Chondrocyte (in vitro differentiated cells): ENCODE measurements at regions not wholly inside any gene's neighbourhood (a gene's known extent, or its start where the extent isn't known, plus 50 kb on each side); places are given as distances from the start of the nearest gene placed in this dataset.

ENCODE experiments used
- DNase-seq: peaks from one replicate; pipeline ENCODE4 v3.0.0; 2021; ENCODE audit warnings: mixed read lengths, low spot score
- H3K27ac Mint-ChIP-seq: one replicate; pipeline ENCODE4 v1.8.0; 2021; ENCODE audit warnings: mild to moderate bottlenecking, moderate library complexity, mixed read lengths; ENCODE audit not compliant: unreplicated experiment
- H3K27me3 Mint-ChIP-seq: 2 replicates; pipeline ENCODE4 v1.8.0; 2021; ENCODE audit warnings: low read depth, mixed read lengths
- H3K36me3 Mint-ChIP-seq: 2 replicates; pipeline ENCODE4 v1.8.0; 2021; ENCODE audit warnings: low read depth, mixed read lengths
- H3K4me1 Mint-ChIP-seq: 2 replicates; pipeline ENCODE4 v1.8.0; 2021; ENCODE audit warnings: low read depth, mild to moderate bottlenecking, mixed read lengths
- H3K4me3 Mint-ChIP-seq: one replicate; pipeline ENCODE4 v1.8.0; 2021; ENCODE audit warnings: mild to moderate bottlenecking, moderate library complexity, mixed read lengths; ENCODE audit not compliant: unreplicated experiment
- H3K9me3 Mint-ChIP-seq: 2 replicates; pipeline ENCODE4 v1.8.0; 2021; ENCODE audit warnings: low read depth, mixed read lengths
- TF ChIP-seq, protein P1 (sequence below): fragments of 200-600 bp; sonication (generic); IDR thresholded peaks from 2 replicates; pipeline ENCODE4 v1.5.0; 2021; ENCODE audit warnings: antibody characterized with exemption, mild to moderate bottlenecking, moderate library complexity

DNA sequence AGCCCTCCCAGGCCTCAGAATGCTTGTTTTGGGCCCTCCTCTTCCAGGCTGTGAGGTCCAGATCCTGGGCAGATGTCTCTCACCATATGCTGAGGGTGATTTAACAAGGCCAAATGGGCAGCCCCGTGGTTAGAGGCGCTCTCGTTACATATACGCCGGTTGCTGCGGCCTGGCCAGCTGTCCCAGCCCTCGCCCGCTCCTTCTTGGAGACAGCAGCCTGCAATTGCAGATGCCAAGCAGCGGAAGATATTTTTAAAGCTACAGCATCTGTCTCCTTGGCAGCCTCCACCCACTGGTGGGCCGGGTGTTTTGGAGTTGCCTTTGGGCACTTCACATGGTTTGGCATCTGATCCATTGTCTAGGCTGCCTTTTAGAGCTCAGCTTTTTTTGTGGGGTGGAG lies 178.8 kb upstream of the NFIA start:
- no peaks in the 10 kb centered on the region for H3K36me3 Mint-ChIP-seq
- TF ChIP-seq, protein P1, sequence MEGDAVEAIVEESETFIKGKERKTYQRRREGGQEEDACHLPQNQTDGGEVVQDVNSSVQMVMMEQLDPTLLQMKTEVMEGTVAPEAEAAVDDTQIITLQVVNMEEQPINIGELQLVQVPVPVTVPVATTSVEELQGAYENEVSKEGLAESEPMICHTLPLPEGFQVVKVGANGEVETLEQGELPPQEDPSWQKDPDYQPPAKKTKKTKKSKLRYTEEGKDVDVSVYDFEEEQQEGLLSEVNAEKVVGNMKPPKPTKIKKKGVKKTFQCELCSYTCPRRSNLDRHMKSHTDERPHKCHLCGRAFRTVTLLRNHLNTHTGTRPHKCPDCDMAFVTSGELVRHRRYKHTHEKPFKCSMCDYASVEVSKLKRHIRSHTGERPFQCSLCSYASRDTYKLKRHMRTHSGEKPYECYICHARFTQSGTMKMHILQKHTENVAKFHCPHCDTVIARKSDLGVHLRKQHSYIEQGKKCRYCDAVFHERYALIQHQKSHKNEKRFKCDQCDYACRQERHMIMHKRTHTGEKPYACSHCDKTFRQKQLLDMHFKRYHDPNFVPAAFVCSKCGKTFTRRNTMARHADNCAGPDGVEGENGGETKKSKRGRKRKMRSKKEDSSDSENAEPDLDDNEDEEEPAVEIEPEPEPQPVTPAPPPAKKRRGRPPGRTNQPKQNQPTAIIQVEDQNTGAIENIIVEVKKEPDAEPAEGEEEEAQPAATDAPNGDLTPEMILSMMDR = peak; percentile 18
- DNase-seq = no peak
- no peaks in the 10 kb centered on the region for H3K27me3 Mint-ChIP-seq
- peak overlapping the region; percentile 34 for H3K4me3 Mint-ChIP-seq
- no peaks in the 10 kb centered on the region for H3K9me3 Mint-ChIP-seq
- peak overlapping the region; percentile 94 for H3K27ac Mint-ChIP-seq
- H3K4me1 Mint-ChIP-seq = peaks cover 31% of the 10 kb centered on the region

DNA sequence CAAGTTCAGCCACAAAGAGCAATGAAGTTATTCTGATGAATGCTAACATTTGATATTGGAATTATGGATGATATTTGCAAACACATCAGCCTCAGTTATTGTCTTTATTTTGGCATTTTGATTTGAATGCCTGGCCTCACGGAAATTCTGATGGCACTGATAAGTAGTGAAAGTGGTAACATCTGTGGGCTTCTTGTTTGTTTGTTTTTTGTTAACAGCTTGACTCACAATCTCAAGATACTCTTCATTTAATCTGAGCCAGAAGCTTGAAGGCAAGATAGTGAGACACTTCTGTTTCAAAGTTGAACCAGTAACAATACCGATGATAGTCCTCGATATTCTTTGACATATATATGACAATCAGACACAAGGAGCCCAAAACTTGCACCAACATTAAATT lies 182.9 kb upstream of the NFIA start:
- Mint-ChIP-seq H3K27me3 (no peaks in the 10 kb centered on the region), H3K9me3 (no peaks in the 10 kb centered on the region), H3K27ac (no peak overlapping the region), H3K4me1 (peaks cover 40% of the 10 kb centered on the region), H3K4me3 (no peak overlapping the region), H3K36me3 (peaks cover 1% of the 10 kb centered on the region)
- DNase-seq = no peak
- TF ChIP-seq, protein P1 = no peak

GRCh38 chr1:60898987-60899386 lies 183.4 kb upstream of the NFIA start:
- Mint-ChIP-seq H3K27me3 (no peaks in the 10 kb centered on the region), H3K4me1 (peaks cover 40% of the 10 kb centered on the region), H3K27ac (no peak overlapping the region), H3K9me3 (no peaks in the 10 kb centered on the region), H3K4me3 (no peak overlapping the region), H3K36me3 (peaks cover 1% of the 10 kb centered on the region)
- TF ChIP-seq, protein P1 = no peak
- DNase-seq = no peak

DNA sequence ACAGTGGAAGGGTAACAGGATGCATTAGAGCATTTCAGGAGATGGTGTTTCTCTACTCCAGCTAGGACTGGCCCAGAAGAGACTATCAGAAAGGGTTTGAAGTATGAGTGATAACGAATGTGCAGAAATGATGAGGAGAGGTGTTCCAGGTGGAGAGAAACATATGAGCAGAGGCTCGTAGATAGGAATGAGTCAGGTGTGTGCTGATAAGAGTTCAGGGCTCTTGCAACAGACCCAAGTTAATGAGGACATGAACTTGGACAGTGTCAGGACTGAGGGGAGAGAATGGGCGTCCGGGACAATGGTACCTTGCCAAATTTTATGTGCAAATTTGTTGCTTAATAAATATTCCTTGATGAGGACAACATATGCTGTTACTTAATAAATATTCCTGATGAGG lies 183.9 kb upstream of the NFIA start:
- no peak overlapping the region for H3K27ac Mint-ChIP-seq
- no peak overlapping the region for H3K4me3 Mint-ChIP-seq
- TF ChIP-seq, protein P1 = no peak

DNA sequence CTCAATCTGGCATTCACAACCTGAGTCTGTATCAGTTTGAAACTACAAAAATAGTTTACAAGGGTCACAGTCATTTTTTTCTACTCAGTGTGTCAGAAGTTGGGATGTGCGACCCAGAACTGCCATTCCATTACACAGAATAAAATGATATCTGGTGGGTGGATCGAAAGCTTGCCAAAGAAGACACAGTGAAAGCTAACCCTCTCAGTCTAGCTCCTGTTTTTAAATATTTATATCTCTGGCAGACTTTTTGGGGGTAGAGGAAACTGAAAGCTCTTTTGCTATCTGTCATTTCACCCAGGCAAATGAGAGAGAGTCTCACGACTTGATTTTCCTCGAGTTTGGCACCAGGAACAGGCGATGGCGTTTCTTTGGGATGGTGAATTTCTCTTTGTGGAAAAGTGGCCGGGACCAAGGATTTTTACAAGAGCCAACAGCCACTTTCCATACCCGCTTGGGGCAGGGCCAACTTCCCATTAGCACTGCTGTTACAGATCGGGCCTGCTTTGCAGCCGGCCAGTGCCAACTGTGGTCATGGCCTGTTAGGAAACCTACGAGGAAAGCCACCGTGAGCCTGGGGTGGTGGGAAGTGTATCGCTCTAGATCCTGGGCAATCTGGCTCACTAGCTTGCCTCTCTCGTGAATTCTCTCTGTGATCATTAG lies 185.5 kb upstream of the NFIA start:
- Mint-ChIP-seq H3K36me3 (peaks cover 1% of the 10 kb centered on the region), H3K27ac (peak overlapping the region; percentile 18), H3K4me3 (no peak overlapping the region), H3K4me1 (peaks cover 46% of the 10 kb centered on the region), H3K9me3 (no peaks in the 10 kb centered on the region), H3K27me3 (no peaks in the 10 kb centered on the region)
- TF ChIP-seq, protein P1 = no peak
- no peak for DNase-seq

More for the DNA sequence above, 183.9 kb upstream of the NFIA start:
- Mint-ChIP-seq H3K27me3 (no peaks in the 10 kb centered on the region), H3K36me3 (peaks cover 1% of the 10 kb centered on the region), H3K9me3 (no peaks in the 10 kb centered on the region), H3K4me1 (peaks cover 40% of the 10 kb centered on the region)
- DNase-seq = no peak
